NCI-H2227 (cell line): ENCODE measurements at regions not wholly inside any gene's neighbourhood (a gene's known extent, or its start where the extent isn't known, plus 50 kb on each side); places are given as distances from the start of the nearest gene placed in this dataset.
"Not testable (repeated sequence)": the region's sequence is repeated elsewhere in the genome, so short reads cannot be mapped to it uniquely, and the experiment has no call there.

Source experiments
- DNase-seq: peaks from one replicate; lab custom pipeline; 2025; ENCODE audit not compliant: unreplicated experiment; lab: John Stamatoyannopoulos, UW

GRCh38 chrX:99988532-99988931, 421.5 kb downstream of the PCDH19 start:
- DNase-seq = not testable (repeated sequence)

- no peak for DNase-seq
Measured at GRCh38 chrX:99973572-99974226, 436.4 kb downstream of the PCDH19 start.

- no peak for DNase-seq
Measured at GRCh38 chrX:99939883-99940232, 470.2 kb downstream of the PCDH19 start.

- peak; percentile 9 for DNase-seq
Measured at GRCh38 chrX:99939206-99939882, 470.7 kb downstream of the PCDH19 start.

GRCh38 chrX:99938464-99938863, 471.6 kb downstream of the PCDH19 start:
- DNase-seq = no peak

GRCh38 chrX:99933865-99934264, 476.2 kb downstream of the PCDH19 start:
- DNase-seq = no peak

- DNase-seq = no peak
Measured at GRCh38 chrX:99914635-99915034, 495.4 kb downstream of the PCDH19 start.

- DNase-seq = no peak
Measured at GRCh38 chrX:99913611-99914010, 496.5 kb downstream of the PCDH19 start.

- no peak for DNase-seq
Measured at GRCh38 chrX:99909946-99910345, 500.1 kb downstream of the PCDH19 start.

GRCh38 chrX:99901091-99901490, 509.0 kb downstream of the PCDH19 start:
- DNase-seq = no peak

GRCh38 chrX:99887918-99888317, 522.2 kb downstream of the PCDH19 start:
- DNase-seq = no peak

GRCh38 chrX:99857455-99857854, 552.6 kb downstream of the PCDH19 start:
- DNase-seq = no peak

GRCh38 chrX:99833821-99834220, 576.3 kb downstream of the PCDH19 start:
- DNase-seq = no peak

- DNase-seq = no peak
Measured at GRCh38 chrX:99820197-99820596, 589.9 kb downstream of the PCDH19 start.

- no peak for DNase-seq
Measured at GRCh38 chrX:99800016-99800415, 610.1 kb downstream of the PCDH19 start.

GRCh38 chrX:99798936-99799335, 611.1 kb downstream of the PCDH19 start:
- DNase-seq = no peak

- DNase-seq = no peak
Measured at GRCh38 chrX:99795495-99795894, 614.6 kb downstream of the PCDH19 start.

- no peak for DNase-seq
Measured at GRCh38 chrX:99782516-99783040, 627.5 kb downstream of the PCDH19 start.

GRCh38 chrX:99777912-99778311, 632.2 kb downstream of the PCDH19 start:
- no peak for DNase-seq

GRCh38 chrX:99761731-99762130, 648.3 kb downstream of the PCDH19 start:
- no peak for DNase-seq

- no peak for DNase-seq
Measured at GRCh38 chrX:99752776-99753175, 657.3 kb downstream of the PCDH19 start.

GRCh38 chrX:99750721-99751120, 659.4 kb downstream of the PCDH19 start:
- DNase-seq = no peak

- DNase-seq = no peak
Measured at GRCh38 chrX:99722094-99722493, 688.0 kb downstream of the PCDH19 start.
